Epithelial cell of proximal tubule (primary cell): ENCODE measurements at regions not wholly inside any gene's neighbourhood (a gene's known extent, or its start where the extent isn't known, plus 50 kb on each side); places are given as distances from the start of the nearest gene placed in this dataset.

Experiments used
- DNase-seq: peaks from one replicate; pipeline ENCODE4 v3.0.0-alpha.2; 2011; ENCODE audit warnings: low read depth
- H3K4me3 ChIP-seq: 2 replicates; pipeline ENCODE4 v1.5.1; 2011; ENCODE audit warnings: low read depth, mild to moderate bottlenecking, low read length
- TF ChIP-seq, protein P1 (sequence below): conservative IDR thresholded peaks from 2 replicates; pipeline ENCODE4 v1.5.1; 2012; ENCODE audit warnings: low read depth, mild to moderate bottlenecking, low read length

DNA sequence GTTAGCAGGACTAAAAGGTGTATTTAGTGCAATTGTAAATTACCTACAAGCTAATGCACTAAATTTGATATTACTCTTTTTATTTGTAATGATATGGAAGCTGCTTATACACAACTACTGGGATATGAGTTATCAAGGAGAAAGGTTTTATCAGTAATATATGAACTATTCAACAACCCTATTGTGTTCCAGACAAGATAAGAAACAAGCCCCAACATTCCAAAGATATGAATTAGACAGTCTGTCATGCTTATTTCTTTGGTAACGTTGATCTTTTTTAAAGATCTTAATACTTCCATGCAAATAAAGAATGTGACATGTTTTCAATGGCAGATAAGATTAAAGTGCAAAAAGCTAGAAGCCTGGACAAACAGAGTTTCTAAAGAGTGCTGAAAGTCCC lies 314.0 kb upstream of the THBS1 start:
- DNase-seq, result no peak
- TF ChIP-seq, protein P1, sequence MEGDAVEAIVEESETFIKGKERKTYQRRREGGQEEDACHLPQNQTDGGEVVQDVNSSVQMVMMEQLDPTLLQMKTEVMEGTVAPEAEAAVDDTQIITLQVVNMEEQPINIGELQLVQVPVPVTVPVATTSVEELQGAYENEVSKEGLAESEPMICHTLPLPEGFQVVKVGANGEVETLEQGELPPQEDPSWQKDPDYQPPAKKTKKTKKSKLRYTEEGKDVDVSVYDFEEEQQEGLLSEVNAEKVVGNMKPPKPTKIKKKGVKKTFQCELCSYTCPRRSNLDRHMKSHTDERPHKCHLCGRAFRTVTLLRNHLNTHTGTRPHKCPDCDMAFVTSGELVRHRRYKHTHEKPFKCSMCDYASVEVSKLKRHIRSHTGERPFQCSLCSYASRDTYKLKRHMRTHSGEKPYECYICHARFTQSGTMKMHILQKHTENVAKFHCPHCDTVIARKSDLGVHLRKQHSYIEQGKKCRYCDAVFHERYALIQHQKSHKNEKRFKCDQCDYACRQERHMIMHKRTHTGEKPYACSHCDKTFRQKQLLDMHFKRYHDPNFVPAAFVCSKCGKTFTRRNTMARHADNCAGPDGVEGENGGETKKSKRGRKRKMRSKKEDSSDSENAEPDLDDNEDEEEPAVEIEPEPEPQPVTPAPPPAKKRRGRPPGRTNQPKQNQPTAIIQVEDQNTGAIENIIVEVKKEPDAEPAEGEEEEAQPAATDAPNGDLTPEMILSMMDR, result no peak
- no peak overlapping the region for H3K4me3 ChIP-seq

- TF ChIP-seq, protein P1, result no peak
- H3K4me3 ChIP-seq, result no peak overlapping the region
- no peak for DNase-seq
These were observed 313.2 kb upstream of the THBS1 start for GRCh38 chr15:39267685-39268084.

DNA sequence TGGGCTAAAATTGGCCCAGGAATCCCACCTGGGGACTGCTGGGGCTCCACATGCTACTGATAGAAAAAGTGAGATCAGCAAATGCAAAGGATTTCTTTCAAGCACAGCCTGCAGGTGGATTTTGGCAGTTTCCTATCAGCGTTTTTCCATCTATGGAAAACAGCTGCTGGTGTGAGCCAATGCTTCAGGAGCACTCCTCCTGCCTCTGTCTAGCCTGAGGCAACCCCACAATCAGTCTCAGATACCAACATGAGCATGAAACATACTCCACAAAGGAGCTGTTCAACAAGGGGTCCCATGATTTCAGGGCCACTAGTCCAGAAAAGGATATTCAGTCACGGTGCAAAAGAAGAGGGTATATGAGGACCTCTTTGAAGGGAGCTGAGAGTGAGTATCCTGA lies 311.5 kb upstream of the THBS1 start:
- no peak for DNase-seq
- TF ChIP-seq, protein P1, result no peak

GRCh38 chr15:39269821-39270220 lies 311.1 kb upstream of the THBS1 start:
- TF ChIP-seq, protein P1, result no peak
- H3K4me3 ChIP-seq, result no peak overlapping the region
- no peak for DNase-seq

More for the DNA sequence above, 311.5 kb upstream of the THBS1 start:
- H3K4me3 ChIP-seq, result no peak overlapping the region

DNA sequence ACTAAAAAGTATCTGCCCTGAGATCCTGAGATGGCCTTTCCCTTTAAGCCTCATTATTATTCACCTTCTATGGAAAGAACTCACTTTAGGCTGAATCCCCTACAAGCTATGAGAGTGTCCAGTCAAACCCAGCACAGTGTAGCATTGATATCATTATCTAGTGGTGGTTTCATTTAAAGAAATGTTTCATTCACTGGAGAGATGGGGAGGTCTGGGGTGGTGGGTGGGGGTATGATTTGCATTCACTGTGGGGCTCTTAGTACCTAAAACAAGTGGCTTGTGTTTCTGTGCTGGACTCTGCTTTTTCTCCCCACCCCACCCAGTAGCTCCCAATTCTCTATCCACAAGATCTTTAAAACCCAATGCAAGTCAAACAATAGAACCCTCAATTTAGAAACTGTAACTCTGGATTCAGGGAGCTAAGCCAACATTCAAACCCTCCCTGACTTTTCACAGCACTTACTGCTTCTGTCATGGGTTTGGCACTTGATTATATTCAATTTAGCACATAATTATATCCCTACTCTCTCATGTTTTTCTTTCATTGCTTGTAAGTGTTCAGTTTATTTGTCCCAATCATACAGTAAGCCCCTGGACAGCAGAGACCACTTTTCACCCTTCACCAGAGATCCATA lies 310.5 kb upstream of the THBS1 start:
- no peak for DNase-seq
- TF ChIP-seq, protein P1, result no peak
- H3K4me3 ChIP-seq, result no peak overlapping the region

GRCh38 chr15:39270934-39271333 lies 309.9 kb upstream of the THBS1 start:
- no peak overlapping the region for H3K4me3 ChIP-seq
- DNase-seq, result no peak
- TF ChIP-seq, protein P1, result no peak

GRCh38 chr15:39272901-39273300 lies 308.0 kb upstream of the THBS1 start:
- TF ChIP-seq, protein P1, result no peak
- no peak for DNase-seq
- H3K4me3 ChIP-seq, result no peak overlapping the region
